Vagina (tissue), 2 donors: ENCODE measurements at regions not wholly inside any gene's neighbourhood (a gene's known extent, or its start where the extent isn't known, plus 50 kb on each side); places are given as distances from the start of the nearest gene placed in this dataset.

Source experiments
- DNase-seq, 2 donors: peaks; one replicate each; pipeline ENCODE4 v3.0.0-alpha.2; 2017; ENCODE audit errors: extremely low spot score in 2 of 2
- H3K27ac ChIP-seq: fragments of 200-600 bp; sonication (generic); one replicate; pipeline ENCODE4 v1.5.1; 2019
- H3K27me3 ChIP-seq: fragments of 200-600 bp; sonication (generic); one replicate; pipeline ENCODE4 v1.5.1; 2019
- H3K36me3 ChIP-seq, 2 donors: fragments of 200-600 bp; sonication (generic); one replicate each; pipeline ENCODE4 v1.5.1; 2017 to 2019
- H3K4me1 ChIP-seq: fragments of 200-600 bp; sonication (generic); one replicate; pipeline ENCODE4 v1.5.1; 2019
- H3K4me3 ChIP-seq, 2 donors: fragments of 200-600 bp; sonication (generic); 1 replicate in 1 of 2; 2 replicates in 1 of 2; pipeline ENCODE4 v1.5.1; 2016 to 2019
- H3K9me3 ChIP-seq: fragments of 200-600 bp; sonication (generic); one replicate; pipeline ENCODE4 v1.5.1; 2019
- CTCF ChIP-seq, 3 experiments: fragments of 450-650 bp in 2 of 3; fragments of 200-600 bp in 1 of 3; sonication (generic) in 1 of 3; IDR thresholded peaks; one replicate each; pipeline ENCODE4 v1.5.1; 2017 to 2019; ENCODE audit warnings: antibody characterized with exemption in 3 of 3, mild to moderate bottlenecking in 2 of 3, moderate library complexity in 2 of 3
- POLR2A ChIP-seq, 2 donors: fragments of 450-650 bp; IDR thresholded peaks; one replicate each; pipeline ENCODE4 v1.6.1; 2017; ENCODE audit warnings: antibody characterized with exemption in 2 of 2, mild to moderate bottlenecking in 2 of 2, moderate library complexity in 2 of 2
- POLR2AphosphoS5 ChIP-seq, 2 donors: sonication (generic); formaldehyde crosslinking; IDR thresholded peaks; one replicate each; pipeline ENCODE4 v1.9.0; 2017; ENCODE audit warnings: antibody characterized with exemption in 2 of 2, mild to moderate bottlenecking in 2 of 2, low read depth in 1 of 2; ENCODE audit not compliant: insufficient read depth in 1 of 2
- intact Hi-C: fragments of 100-400 bp; cut with DNase I; formaldehyde crosslinking; loops from one replicate; pipeline ENCODE4 v1.15.1; 2023

DNA sequence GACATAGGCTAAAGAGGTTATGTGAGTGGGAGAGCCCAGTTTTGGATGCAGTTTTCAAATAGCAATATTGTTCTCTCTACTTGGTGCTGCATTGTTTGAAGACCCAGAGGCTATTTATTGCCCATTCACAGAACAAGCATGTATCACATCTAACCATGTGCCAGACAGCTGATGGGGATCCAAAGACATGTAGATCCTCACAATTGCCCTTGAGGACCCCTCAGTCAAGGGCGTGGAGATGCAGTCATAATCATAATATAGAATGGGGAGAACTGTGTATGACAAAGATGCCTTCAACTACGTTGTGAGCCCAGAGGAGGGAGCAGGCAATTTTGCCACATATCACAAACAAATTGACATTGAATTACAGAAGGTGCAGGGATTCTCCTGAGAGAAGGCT, 70.5 kb downstream of the NHLRC3 start:
- intact Hi-C loops = no loop called here
- Histone ChIP-seq H3K9me3 (no peaks in the 10 kb centered on the region), H3K27ac (no peak overlapping the region), H3K4me1 (no peaks in the 10 kb centered on the region), H3K4me3 (no peak overlapping the region), H3K36me3 (no peaks in the 10 kb centered on the region), H3K27me3 (no peaks in the 10 kb centered on the region)
- no peak for DNase-seq
- TF ChIP-seq CTCF (IDR thresholded peaks at IDR 0.05) (no peak), POLR2A (IDR thresholded peaks at IDR 0.05) (no peak), POLR2AphosphoS5 (IDR thresholded peaks at IDR 0.05; ENCODE audit: insufficient read depth in 1 of 2, low read depth in 1 of 2) (no peak)

DNA sequence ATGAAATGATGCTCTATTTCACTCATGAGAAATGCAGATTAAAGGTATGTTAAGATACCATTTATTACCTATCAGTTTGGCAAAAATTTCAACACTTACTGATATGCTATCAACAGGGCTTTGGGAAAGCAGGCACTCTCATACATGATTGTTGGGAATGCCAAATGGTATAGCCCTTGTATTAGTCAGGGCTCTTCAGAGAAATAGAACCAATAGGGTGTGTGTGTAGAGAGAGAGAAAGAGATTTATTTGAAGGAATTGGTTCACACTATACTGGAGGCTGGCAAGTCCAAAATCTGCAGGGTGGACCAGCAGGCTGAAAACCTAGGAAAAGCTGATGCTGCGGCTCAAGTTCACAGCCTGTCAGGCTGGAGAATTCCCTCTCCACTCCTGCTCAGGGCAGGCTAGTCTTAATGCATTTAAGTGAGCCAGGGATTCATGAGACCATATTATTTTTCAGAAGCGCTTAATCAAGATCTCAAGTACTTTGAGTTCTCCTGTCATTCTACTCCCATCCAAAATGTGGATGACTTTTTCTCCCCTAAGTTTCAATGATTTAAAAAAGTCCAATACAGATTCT, 72.4 kb downstream of the NHLRC3 start:
- H3K4me1 ChIP-seq = no peaks in the 10 kb centered on the region
- intact Hi-C loops = no loop called here

GRCh38 chr13:39111145-39111544, 72.9 kb downstream of the NHLRC3 start:
- H3K27ac ChIP-seq = no peak overlapping the region
- no peaks in the 10 kb centered on the region for H3K4me1 ChIP-seq
- H3K4me3 ChIP-seq = no peak overlapping the region
- intact Hi-C loops = no loop called here
- no peaks in the 10 kb centered on the region for H3K36me3 ChIP-seq
- DNase-seq = no peak
- H3K27me3 ChIP-seq = no peaks in the 10 kb centered on the region
- TF ChIP-seq CTCF (IDR thresholded peaks at IDR 0.05) = no peak
- no peak for TF ChIP-seq POLR2AphosphoS5 (IDR thresholded peaks at IDR 0.05; ENCODE audit: insufficient read depth in 1 of 2, low read depth in 1 of 2)
- no peak for TF ChIP-seq POLR2A (IDR thresholded peaks at IDR 0.05)
- no peaks in the 10 kb centered on the region for H3K9me3 ChIP-seq

More for the DNA sequence above, 72.4 kb downstream of the NHLRC3 start:
- Histone ChIP-seq H3K27me3 (no peaks in the 10 kb centered on the region), H3K27ac (no peak overlapping the region), H3K36me3 (no peaks in the 10 kb centered on the region), H3K9me3 (no peaks in the 10 kb centered on the region), H3K4me3 (no peak overlapping the region)
- no peak for TF ChIP-seq POLR2A (IDR thresholded peaks at IDR 0.05)
- TF ChIP-seq CTCF (IDR thresholded peaks at IDR 0.05) = no peak
- no peak for TF ChIP-seq POLR2AphosphoS5 (IDR thresholded peaks at IDR 0.05; ENCODE audit: insufficient read depth in 1 of 2, low read depth in 1 of 2)
- DNase-seq = no peak

DNA sequence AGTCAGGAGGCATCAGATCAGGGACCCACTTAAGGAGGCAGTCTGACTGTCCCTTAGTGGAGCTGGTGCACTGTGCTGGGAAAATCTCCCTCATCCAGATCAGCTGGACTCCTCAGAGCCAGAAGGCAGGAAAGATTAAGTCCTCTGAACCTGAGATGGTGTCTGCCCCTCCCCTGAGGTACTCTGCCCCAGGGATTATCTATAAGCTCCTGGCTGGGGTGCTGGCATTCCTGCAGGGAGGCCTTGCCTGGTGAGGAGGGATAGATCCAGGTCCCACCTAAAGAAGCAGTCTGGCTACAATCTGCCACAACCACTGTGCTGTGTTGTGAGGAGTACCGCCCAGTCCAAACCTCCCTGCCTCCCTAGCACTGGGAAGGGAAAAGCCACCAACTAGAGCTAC, 81.2 kb downstream of the NHLRC3 start:
- Histone ChIP-seq H3K9me3 (no peaks in the 10 kb centered on the region), H3K4me3 (no peak overlapping the region), H3K36me3 (no peaks in the 10 kb centered on the region), H3K4me1 (no peaks in the 10 kb centered on the region), H3K27ac (no peak overlapping the region), H3K27me3 (no peaks in the 10 kb centered on the region)
- DNase-seq = no peak
- no peak for TF ChIP-seq POLR2A (IDR thresholded peaks at IDR 0.05)
- intact Hi-C loops = loop anchor here (5.0 kb wide), 1 partner anchor 1038 kb away; no protein-coding TSS in a partner anchor

DNA sequence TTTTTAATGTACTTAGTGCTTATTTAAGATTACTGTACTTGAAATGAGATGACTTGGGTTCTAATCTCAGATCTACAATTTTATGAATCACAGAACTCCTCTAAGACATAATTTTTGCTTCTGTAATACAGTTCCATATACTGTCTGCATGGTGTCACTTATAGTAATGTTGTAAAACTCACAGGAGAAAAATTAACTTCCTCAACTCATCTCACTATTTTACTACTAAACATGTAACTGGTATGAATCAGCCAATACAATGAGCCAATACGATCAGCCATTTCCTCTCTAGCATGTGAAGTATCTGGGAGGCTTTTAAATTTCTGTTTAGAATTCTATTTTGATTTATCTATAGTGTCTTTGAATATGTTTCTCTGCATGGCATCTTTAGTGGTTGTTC, 85.3 kb downstream of the NHLRC3 start:
- Histone ChIP-seq H3K4me1 (no peaks in the 10 kb centered on the region), H3K36me3 (no peaks in the 10 kb centered on the region), H3K9me3 (no peaks in the 10 kb centered on the region), H3K27ac (no peak overlapping the region), H3K4me3 (no peak overlapping the region), H3K27me3 (no peaks in the 10 kb centered on the region)
- no peak for TF ChIP-seq CTCF (IDR thresholded peaks at IDR 0.05)
- no peak for TF ChIP-seq POLR2AphosphoS5 (IDR thresholded peaks at IDR 0.05; ENCODE audit: insufficient read depth in 1 of 2, low read depth in 1 of 2)
- no peak for TF ChIP-seq POLR2A (IDR thresholded peaks at IDR 0.05)
- intact Hi-C loops = no loop called here
- DNase-seq = no peak
